NCI-H1694 (cell line): ENCODE measurements at regions not wholly inside any gene's neighbourhood (a gene's known extent, or its start where the extent isn't known, plus 50 kb on each side); places are given as distances from the start of the nearest gene placed in this dataset.
"Not testable (repeated sequence)": the region's sequence is repeated elsewhere in the genome, so short reads cannot be mapped to it uniquely, and the experiment has no call there.

Experiments
- DNase-seq: peaks from one replicate; lab custom pipeline; 2025; lab: John Stamatoyannopoulos, UW

DNA sequence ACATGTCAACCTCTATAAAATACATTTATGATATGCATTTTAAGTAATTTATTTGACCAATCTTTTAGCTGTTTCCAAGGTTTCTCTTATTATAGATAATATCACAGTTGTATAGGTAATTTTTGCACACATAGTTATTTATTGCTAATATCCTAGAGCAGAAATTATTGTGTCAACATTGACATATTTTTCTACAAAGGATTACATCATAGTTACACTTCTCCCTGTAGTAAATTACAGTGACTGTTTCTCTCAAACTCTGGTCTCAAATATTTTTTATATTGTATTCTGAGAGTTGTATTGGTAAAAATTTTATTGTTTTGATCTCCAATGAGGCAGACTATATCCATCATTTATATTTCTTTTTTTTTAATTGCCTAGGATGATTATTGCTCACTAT lies 714.4 kb upstream of the CDH6 start:
- no peak for DNase-seq

DNA sequence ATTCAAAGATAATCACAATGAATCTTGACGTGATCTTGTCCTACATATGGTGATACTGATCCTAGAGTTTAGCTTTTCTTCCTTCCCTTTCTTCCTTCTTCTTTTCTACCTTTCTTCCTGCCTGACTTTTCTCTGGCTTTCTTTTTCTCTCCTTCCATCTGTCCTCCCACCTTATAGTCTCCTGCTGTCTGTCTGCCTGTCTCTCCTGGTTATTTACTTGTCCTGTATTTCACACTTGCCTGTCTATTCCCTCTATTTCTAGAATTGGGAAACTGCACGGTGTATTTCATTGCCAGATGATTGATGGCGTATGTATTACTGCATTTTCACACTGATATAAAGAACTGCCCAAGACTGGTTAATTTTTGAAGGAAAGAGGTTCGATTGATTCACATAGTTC lies 718.1 kb upstream of the CDH6 start:
- no peak for DNase-seq

- no peak for DNase-seq
Observed at GRCh38 chr5:30469691-30470090, 723.8 kb upstream of the CDH6 start.

DNA sequence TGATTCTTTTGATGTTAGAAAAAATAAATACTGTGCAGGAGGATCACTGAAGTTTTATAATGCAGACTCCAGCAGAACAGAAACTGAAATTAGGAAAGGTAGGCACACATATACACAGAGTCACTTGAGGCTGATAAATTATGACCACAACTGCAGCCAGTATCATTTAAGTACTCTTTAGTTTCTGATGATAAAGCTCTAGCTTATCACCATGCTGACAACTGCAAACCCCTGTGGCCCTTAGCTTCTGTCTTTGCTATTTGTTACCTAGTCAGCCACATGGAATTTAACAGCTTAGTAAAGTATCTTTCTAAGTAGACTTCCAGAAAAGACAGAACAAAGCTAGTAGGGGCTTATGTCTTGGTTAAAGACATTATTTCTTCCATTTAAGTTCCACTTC lies 734.8 kb upstream of the CDH6 start:
- no peak for DNase-seq

- not testable (repeated sequence) for DNase-seq
Observed at GRCh38 chr5:30455484-30455883, 738.0 kb upstream of the CDH6 start.

DNA sequence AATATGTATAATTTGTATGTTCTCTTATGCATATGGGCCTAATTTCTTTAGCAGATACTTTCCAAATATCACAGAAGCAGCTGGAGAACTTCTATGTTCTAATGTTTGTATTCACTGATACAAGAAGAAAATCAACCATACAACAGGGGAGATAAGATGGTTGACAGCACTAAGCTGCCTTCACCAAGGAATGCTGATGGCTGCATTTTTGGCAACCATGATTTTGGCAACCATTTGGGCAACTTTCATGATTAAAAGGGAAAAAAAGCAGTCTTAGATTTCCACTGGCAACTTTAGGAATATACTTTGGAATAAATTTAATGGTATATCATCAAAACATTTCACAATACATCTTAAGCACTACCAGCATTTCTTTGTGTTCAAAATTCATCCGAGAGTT lies 740.3 kb upstream of the CDH6 start:
- no peak for DNase-seq

DNA sequence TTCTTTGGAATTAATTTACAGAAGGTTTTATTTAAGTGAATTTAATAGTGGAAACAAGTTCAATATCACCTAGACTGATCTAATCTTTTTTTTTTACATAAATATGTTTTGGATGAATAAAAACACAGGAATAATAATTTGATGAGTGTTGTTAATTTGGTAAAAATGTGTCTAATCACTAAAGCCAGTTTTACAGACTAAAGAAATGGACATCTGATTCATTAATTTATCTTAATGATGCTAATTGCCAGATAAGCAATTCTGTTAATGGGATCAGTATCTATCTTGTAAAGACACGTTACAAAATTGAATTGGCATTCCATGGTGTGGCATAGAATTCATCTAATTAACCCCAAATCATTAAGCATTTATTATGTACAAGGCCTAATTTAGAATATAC lies 743.3 kb upstream of the CDH6 start:
- DNase-seq: no peak

- DNase-seq: no peak
Observed at GRCh38 chr5:30447431-30447830, 746.1 kb upstream of the CDH6 start.

- no peak for DNase-seq
Observed at GRCh38 chr5:30446456-30446855, 747.0 kb upstream of the CDH6 start.

- DNase-seq: no peak
Observed at GRCh38 chr5:30438785-30439184, 754.7 kb upstream of the CDH6 start.

DNA sequence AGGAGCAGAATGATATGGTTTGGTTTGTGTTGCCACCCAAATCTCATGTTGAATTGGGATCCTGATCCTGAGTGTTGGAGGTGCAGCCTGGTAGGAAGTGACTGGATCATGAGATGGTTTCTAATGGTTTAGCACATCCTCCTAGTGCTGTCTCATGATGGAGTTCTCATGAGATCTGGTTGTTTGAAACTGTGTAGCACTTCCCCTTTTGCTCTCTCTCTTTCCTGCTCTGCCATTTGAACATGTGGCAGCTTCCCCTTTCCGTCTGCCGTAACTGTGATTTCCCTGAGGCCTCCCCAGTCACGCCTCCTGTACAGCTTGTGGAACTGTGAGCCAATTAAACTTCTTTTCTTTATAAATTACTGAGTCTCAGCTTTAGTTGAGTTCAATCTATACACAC lies 756.8 kb upstream of the CDH6 start:
- DNase-seq: no peak

DNA sequence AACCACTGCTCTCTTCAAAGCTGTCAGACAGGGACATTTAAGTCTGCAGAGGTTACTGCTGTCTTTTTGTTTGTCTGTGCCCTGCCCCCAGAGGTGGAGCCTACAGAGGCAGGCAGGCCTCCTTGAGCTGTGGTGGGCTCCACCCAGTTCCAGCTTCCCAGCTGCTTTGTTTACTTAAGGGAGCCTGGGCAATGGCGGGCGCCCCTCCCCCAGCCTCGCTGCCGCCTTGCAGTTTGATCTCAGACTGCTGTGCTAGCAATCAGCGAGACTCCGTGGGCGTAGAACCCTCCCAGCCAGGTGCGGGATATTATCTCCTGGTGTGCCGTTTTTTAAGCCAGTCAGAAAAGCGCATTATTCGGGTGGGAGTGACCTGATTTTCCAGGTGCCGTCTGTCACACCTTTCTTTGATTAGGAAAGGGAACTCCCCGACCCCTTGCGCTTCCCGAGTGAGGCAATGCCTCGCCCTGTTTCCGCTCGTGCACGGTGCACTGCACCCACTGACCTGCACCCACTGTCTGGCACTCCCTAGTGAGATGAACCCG lies 764.5 kb upstream of the CDH6 start:
- not testable (repeated sequence) for DNase-seq

DNA sequence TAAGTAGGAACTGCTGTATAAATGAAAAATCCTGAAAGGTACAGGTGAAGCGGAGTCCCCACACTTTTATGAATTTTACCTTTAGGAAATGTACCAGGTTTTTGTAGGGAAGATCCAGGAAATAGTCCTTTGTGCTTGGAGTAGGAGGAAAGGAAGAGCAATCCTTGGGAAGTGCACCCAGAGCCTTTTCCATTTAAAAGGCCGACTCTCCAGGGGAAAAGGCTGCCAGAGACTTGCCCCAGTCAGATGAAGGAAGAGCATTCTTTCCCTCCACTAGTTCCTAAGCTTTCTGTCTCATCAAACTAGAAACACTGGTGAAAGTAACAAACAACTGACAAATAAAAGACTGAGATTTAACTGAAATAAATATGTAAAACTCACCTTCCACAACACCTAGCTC lies 779.4 kb upstream of the CDH6 start:
- no peak for DNase-seq

DNA sequence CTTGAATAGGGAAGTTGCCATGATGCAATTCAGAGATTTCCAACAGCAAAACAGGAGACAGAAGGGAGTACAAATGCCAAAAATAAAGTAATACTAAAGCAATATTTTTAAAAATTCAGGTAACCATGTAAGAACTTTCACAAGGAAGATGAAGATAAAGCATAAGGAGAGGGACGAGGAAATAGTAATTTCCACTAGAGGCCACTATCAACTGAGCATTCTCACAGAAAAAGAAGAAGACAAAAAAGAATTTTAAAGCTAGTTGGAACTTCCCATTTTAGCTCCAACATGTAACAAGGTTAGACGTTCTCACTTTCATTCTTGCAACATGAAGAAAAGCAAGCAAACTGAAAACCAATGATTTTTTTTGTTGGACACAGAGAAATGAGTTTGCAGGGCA lies 779.9 kb upstream of the CDH6 start:
- no peak for DNase-seq

DNA sequence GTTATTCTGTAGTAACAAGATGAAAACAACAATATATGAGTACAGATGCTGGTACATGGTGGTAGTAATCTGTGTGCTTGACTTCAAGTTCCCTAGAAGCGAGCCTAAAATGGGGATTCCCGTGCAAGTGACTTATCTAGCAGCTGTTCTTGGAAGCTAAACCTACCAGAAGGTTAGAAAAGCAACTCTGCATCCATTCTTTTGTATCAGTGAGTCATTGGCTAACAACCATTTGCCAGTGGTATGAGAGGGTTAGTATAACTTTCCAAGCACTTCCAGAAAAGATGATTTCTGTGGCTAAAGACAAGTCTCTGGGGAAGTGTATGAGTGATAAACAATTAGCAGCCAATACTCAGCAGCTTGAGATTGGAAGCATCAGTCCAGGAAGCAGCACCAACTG lies 787.7 kb upstream of the CDH6 start:
- no peak for DNase-seq

DNA sequence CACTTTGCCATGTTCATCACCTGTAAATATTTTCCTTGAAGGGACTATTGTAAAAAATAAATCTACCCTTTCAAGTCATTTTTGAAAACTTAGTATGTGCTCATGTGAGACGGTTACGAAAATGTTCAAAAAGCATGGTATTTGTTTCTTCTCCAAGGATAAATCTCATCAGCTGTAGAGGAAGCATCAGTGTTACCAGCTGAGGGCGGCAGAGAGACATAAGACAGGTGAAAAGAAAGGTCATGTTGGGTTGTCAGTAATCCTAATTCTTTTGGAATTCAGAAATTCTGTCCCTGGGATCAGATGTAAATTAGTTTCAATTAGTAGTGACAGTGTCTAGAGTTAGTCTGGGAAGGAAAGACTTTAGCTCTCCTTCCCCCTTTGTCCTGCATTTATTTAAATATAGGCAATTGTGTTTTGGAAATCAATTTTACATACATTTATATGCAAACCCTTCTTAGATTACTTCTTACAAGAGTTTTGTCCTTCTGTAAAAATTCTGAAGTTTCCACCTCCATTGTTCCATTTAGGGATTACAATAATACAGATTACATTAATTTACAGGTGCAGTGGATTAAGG lies 791.9 kb upstream of the CDH6 start:
- DNase-seq: peak; percentile 21

DNA sequence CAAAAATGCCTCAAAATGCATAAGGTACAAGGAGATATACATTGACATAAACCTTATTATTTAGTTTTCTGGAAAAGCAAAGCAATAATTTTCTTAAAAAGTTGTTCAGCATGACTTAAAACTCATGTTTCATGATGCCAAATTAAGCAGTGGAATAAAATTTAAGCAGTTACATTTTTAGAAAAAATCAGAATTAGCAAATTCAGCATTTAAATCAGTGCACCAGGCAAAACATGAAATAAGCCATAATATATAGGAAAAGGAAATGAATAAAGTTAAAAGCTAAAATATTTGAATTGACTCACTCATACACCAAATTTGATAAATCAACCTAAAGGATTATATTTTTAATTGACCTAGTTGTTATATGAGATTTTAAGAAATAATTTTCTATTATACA lies 795.1 kb upstream of the CDH6 start:
- no peak for DNase-seq

DNA sequence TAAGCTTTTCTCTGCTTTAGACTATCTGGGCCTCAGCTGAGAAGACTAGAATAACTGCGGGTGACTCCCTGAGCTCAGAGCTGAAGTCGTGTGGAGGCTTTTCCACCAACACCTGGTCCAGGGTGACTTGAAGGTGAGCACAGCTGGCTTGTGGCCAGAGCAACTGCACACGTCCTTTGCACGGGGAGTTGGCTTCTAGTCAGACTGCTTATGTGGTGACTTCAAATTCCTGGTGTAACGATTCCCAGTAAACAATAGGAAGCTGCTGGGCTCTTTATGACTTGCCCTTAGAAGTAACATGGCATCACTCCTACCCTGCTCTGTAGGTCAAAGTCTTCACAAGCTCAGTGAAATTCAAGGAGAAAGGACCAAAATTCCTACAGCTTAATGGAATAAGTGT lies 800.6 kb upstream of the CDH6 start:
- DNase-seq: no peak

GRCh38 chr5:30390095-30390494 lies 803.4 kb upstream of the CDH6 start:
- no peak for DNase-seq

DNA sequence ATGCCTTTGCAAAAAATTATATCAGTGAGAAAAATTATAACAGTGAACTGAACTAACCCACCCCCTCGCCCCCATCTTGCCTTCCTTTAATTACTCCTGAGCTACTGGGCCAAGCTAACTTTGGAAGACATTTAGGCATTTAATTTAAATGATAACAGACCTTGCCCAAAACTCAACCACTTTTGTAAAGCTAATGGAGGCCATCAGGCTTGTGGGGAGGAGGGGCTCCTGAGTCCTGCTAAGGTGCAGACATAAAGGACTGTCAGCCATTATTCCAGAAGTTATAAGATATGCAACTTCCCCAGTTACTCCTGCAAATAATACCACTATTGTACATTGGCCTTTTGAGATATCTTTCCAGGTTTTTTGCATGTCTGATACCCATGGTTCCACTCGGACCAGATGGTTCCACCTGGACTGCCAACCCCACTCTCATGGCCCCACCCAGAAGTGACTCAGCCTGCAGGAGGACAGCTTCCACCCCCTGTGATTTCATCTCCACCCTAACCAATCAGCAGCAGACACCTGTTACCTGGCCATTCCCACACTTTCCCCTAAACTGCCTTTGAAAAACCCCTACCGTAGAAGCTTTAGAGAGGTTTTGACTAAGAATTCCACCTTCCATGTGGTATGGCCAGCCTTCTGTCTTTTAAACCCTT lies 805.4 kb upstream of the CDH6 start:
- no peak for DNase-seq

- DNase-seq: no peak
Observed at GRCh38 chr5:30385754-30386153, 807.7 kb upstream of the CDH6 start.

GRCh38 chr5:30384171-30384570 lies 809.3 kb upstream of the CDH6 start:
- no peak for DNase-seq

- DNase-seq: no peak
Observed at GRCh38 chr5:30380228-30380627, 813.3 kb upstream of the CDH6 start.

- DNase-seq: no peak
Observed at GRCh38 chr5:30376848-30377247, 816.6 kb upstream of the CDH6 start.
